CD14-positive monocyte (primary cell): ENCODE measurements at regions not wholly inside any gene's neighbourhood (a gene's known extent, or its start where the extent isn't known, plus 50 kb on each side); places are given as distances from the start of the nearest gene placed in this dataset.

Source experiments
- DNase-seq, 3 donors: peaks; one replicate each; pipeline ENCODE4 v3.0.0-alpha.2; 2011 to 2022
- H2AFZ ChIP-seq: 2 replicates; pipeline ENCODE4 v1.6.0; 2012; ENCODE audit warnings: mild to moderate bottlenecking, low read depth, low read length, inconsistent platforms; ENCODE audit not compliant: insufficient read depth, poor library complexity, severe bottlenecking
- H3K27ac ChIP-seq, 2 donors: 1 replicate in 1 of 2; 2 replicates in 1 of 2; pipeline ENCODE4 v1.5.1; 2012 to 2013; ENCODE audit warnings: low read length in 2 of 2, control low read depth in 1 of 2, inconsistent platforms in 1 of 2, low read depth in 1 of 2, mild to moderate bottlenecking in 1 of 2
- H3K27me3 ChIP-seq, 2 donors: one replicate each; pipeline versions ENCODE4 v1.6.0 to v1.6.1; 2011 to 2013; ENCODE audit warnings: low read length in 2 of 2; ENCODE audit not compliant: control insufficient read depth in 2 of 2, insufficient read depth in 2 of 2
- H3K36me3 ChIP-seq, 2 donors: replicated peaks in 1 of 2; 1 replicate in 1 of 2; 2 replicates in 1 of 2; pipeline versions ENCODE4 v1.5.1 to v1.6.1; 2012 to 2013; ENCODE audit warnings: low read length in 2 of 2, control low read depth in 1 of 2, inconsistent platforms in 1 of 2, mild to moderate bottlenecking in 1 of 2; ENCODE audit not compliant: insufficient read depth in 2 of 2, control insufficient read depth in 1 of 2
- H3K4me1 ChIP-seq, 2 donors: 1 replicate in 1 of 2; 2 replicates in 1 of 2; pipeline versions ENCODE4 v1.5.1 to v1.6.1; 2012 to 2013; ENCODE audit warnings: low read length in 2 of 2, control low read depth in 1 of 2, inconsistent platforms in 1 of 2, mild to moderate bottlenecking in 1 of 2, moderate library complexity in 1 of 2; ENCODE audit not compliant: insufficient read depth in 2 of 2, control insufficient read depth in 1 of 2
- H3K4me2 ChIP-seq: replicated peaks from 2 replicates; pipeline ENCODE3; 2012; ENCODE audit warnings: low read length, moderate library complexity, mild to moderate bottlenecking; ENCODE audit not compliant: poor library complexity, severe bottlenecking; ENCODE audit errors: extremely low read depth
- H3K4me3 ChIP-seq, 3 experiments: fragments of 200-600 bp in 1 of 3; sonication (generic) in 1 of 3; replicated peaks in 1 of 3; 1 replicate in 2 of 3; 2 replicates in 1 of 3; pipeline ENCODE4 v1.5.1; 2011 to 2013; ENCODE audit warnings: low read length in 3 of 3, mild to moderate bottlenecking in 3 of 3, control low read depth in 2 of 3, low read depth in 2 of 3, inconsistent platforms in 1 of 3, moderate library complexity in 1 of 3
- H3K79me2 ChIP-seq: 2 replicates; pipeline ENCODE4 v1.6.0; 2012; ENCODE audit warnings: mild to moderate bottlenecking, control low read depth, inconsistent platforms, low read length, moderate library complexity; ENCODE audit not compliant: insufficient read depth
- H3K9ac ChIP-seq: 2 replicates; pipeline ENCODE4 v1.6.0; 2017; ENCODE audit warnings: low read length, mild to moderate bottlenecking; ENCODE audit not compliant: insufficient read depth, poor library complexity, severe bottlenecking
- H3K9me3 ChIP-seq, 2 donors: replicated peaks in 1 of 2; 1 replicate in 1 of 2; 2 replicates in 1 of 2; pipeline versions ENCODE4 v1.5.1 to v1.6.1; 2012 to 2013; ENCODE audit warnings: low read length in 2 of 2, control low read depth in 1 of 2; ENCODE audit not compliant: control insufficient read depth in 1 of 2, insufficient read depth in 1 of 2
- H4K20me1 ChIP-seq: 2 replicates; pipeline ENCODE4 v1.6.0; 2012; ENCODE audit warnings: mild to moderate bottlenecking, low read length, control low read depth, moderate library complexity; ENCODE audit not compliant: insufficient read depth
- H3K27ac Mint-ChIP-seq, 7 donors: one replicate each; pipeline ENCODE4 v1.8.0; 2020; ENCODE audit warnings: mild to moderate bottlenecking in 7 of 7, mixed read lengths in 7 of 7, moderate library complexity in 6 of 7, inconsistent platforms in 2 of 7
- H3K27me3 Mint-ChIP-seq, 3 donors: one replicate each; pipeline ENCODE4 v1.8.0; 2021 to 2022; ENCODE audit warnings: low read depth in 3 of 3, mild to moderate bottlenecking in 3 of 3, mixed read lengths in 3 of 3, moderate library complexity in 3 of 3, inconsistent platforms in 1 of 3
- H3K36me3 Mint-ChIP-seq, 2 donors: one replicate each; pipeline ENCODE4 v1.8.0; 2020; ENCODE audit warnings: mixed read lengths in 2 of 2, inconsistent platforms in 1 of 2, mild to moderate bottlenecking in 1 of 2
- H3K4me1 Mint-ChIP-seq: one replicate; pipeline ENCODE4 v1.8.0; 2020; ENCODE audit warnings: mild to moderate bottlenecking, mixed read lengths
- H3K4me3 Mint-ChIP-seq, 2 donors: one replicate each; pipeline ENCODE4 v1.8.0; 2020; ENCODE audit warnings: mild to moderate bottlenecking in 2 of 2, mixed read lengths in 2 of 2, moderate library complexity in 1 of 2
- H3K9me3 Mint-ChIP-seq, 7 donors: one replicate each; pipeline ENCODE4 v1.8.0; 2020 to 2022; ENCODE audit warnings: mixed read lengths in 7 of 7, mild to moderate bottlenecking in 6 of 7, moderate library complexity in 6 of 7, inconsistent platforms in 2 of 7
- CTCF ChIP-seq: fragments of 200-600 bp; IDR thresholded peaks from one replicate; pipeline ENCODE4 v1.8.0; 2022; ENCODE audit warnings: antibody characterized with exemption, mild to moderate bottlenecking
- WGBS: methylation state at CpG from one replicate; pipeline ENCODE4 v1.1.5; 2013; ENCODE audit warnings: missing lambda C conversion rate; ENCODE audit not compliant: insufficient coverage; 5-methylcytosine and 5-hydroxymethylcytosine counted together
- intact Hi-C, 2 donors: fragments of 100-400 bp; cut with micrococcal nuclease; formaldehyde crosslinking; loops; one replicate each; pipeline versions ENCODE4 v1.15.0 to v1.15.1; 2023

GRCh38 chr18:68054669-68055068 is 538.1 kb upstream of the DSEL start:
- intact Hi-C loops, result no loop called here
- no peak overlapping the region for H2AFZ ChIP-seq

GRCh38 chr18:68053290-68053689 is 536.8 kb upstream of the DSEL start:
- Mint-ChIP-seq H3K9me3 (peaks cover 0 to 7% (median 0%) of the 10 kb centered on the region in 7 donors), H3K27me3 (no peaks in the 10 kb centered on the region), H3K27ac (no peak overlapping the region), H3K4me1 (no peaks in the 10 kb centered on the region), H3K36me3 (no peaks in the 10 kb centered on the region), H3K4me3 (no peak overlapping the region)
- no peak for TF ChIP-seq CTCF
- H3K9me3 ChIP-seq, result peaks cover 0 to 5% of the 10 kb centered on the region in 2 donors
- H3K4me3 ChIP-seq, result no peak overlapping the region
- no peaks in the 10 kb centered on the region for H3K79me2 ChIP-seq
- no CpG with 5 or more reads among the region's 2 CpGs for WGBS
- intact Hi-C loops, result no loop called here
- H2AFZ ChIP-seq, result no peak overlapping the region
- H3K4me2 ChIP-seq, result no peak overlapping the region
- H4K20me1 ChIP-seq, result no peaks in the 10 kb centered on the region
- H3K27ac ChIP-seq, result no peak overlapping the region
- H3K36me3 ChIP-seq, result no peaks in the 10 kb centered on the region
- no peaks in the 10 kb centered on the region for H3K4me1 ChIP-seq
- no peaks in the 10 kb centered on the region for H3K27me3 ChIP-seq
- no peak overlapping the region for H3K9ac ChIP-seq
- DNase-seq, result no peak

More at GRCh38 chr18:68054669-68055068, 538.1 kb upstream of the DSEL start:
- H3K9me3 ChIP-seq, result peaks cover 0 to 5% of the 10 kb centered on the region in 2 donors
- H3K27ac ChIP-seq, result no peak overlapping the region
- H3K4me1 Mint-ChIP-seq, result no peaks in the 10 kb centered on the region
- no peak overlapping the region for H3K4me3 Mint-ChIP-seq
- WGBS, result no CpG with 5 or more reads among the region's 1 CpG
- no peak overlapping the region for H3K4me2 ChIP-seq
- peak overlapping the region in 1 of 7 donors; percentile 28 for H3K27ac Mint-ChIP-seq
- H3K9ac ChIP-seq, result no peak overlapping the region
- no peak for TF ChIP-seq CTCF
- no peaks in the 10 kb centered on the region for H3K4me1 ChIP-seq
- H3K27me3 ChIP-seq, result no peaks in the 10 kb centered on the region
- H4K20me1 ChIP-seq, result no peaks in the 10 kb centered on the region
- no peaks in the 10 kb centered on the region for H3K36me3 Mint-ChIP-seq
- peaks cover 0 to 7% (median 0%) of the 10 kb centered on the region in 7 donors for H3K9me3 Mint-ChIP-seq
- no peak for DNase-seq
- H3K36me3 ChIP-seq, result no peaks in the 10 kb centered on the region
- H3K4me3 ChIP-seq, result no peak overlapping the region
- no peaks in the 10 kb centered on the region for H3K27me3 Mint-ChIP-seq
- H3K79me2 ChIP-seq, result no peaks in the 10 kb centered on the region
